HepG2 (cell line): ENCODE measurements at regions not wholly inside any gene's neighbourhood (a gene's known extent, or its start where the extent isn't known, plus 50 kb on each side); places are given as distances from the start of the nearest gene placed in this dataset.

Experiments used
- CBX5 ChIP-seq: sonication (generic); formaldehyde crosslinking; IDR thresholded peaks from 2 replicates; pipeline ENCODE4 v1.4.0; 2020; ENCODE audit warnings: missing genetic modification reagents, borderline replicate concordance
- E2F5 ChIP-seq: sonication (generic); formaldehyde crosslinking; conservative IDR thresholded peaks from 2 replicates; pipeline ENCODE4 v1.4.0; 2020; ENCODE audit warnings: missing genetic modification reagents

- TF ChIP-seq CBX5, result no peak
- TF ChIP-seq E2F5 (CRISPR knock-in tag), result no peak
Measured at GRCh38 chr5:175603987-175604739, 53.7 kb upstream of the HRH2 start.
